ENCODE measurements at regions not wholly inside any gene's neighbourhood (a gene's known extent, or its start where the extent isn't known, plus 50 kb on each side); places are given as distances from the start of the nearest gene placed in this dataset.

- TF ChIP-seq CTCF (IDR thresholded peaks at IDR 0.05) (no peak), POLR2A (IDR thresholded peaks at IDR 0.05) (no peak)
Observed at GRCh38 chr18:10300739-10301138, 153.7 kb upstream of the APCDD1 start.
